K562 (cell line): ENCODE measurements at regions not wholly inside any gene's neighbourhood (a gene's known extent, or its start where the extent isn't known, plus 50 kb on each side); places are given as distances from the start of the nearest gene placed in this dataset.

ENCODE experiments used
- ATAC-seq: fragments of 200-7000 bp; cut with Tn5 transposase; 3 replicates; pipeline ENCODE4 v1.9.1; 2020; ENCODE audit warnings: moderate library complexity
- BruUV-seq: library from RNA; stranded (reverse); fragments of 400-500 nt; replicated peaks from 2 replicates; lab custom pipeline; 2021; lab: Mats Ljungman, UMichigan
- CTCF ChIA-PET: fragments of 300-600 bp; formaldehyde crosslinking; extraction: SDS; loops from one replicate; lab custom pipeline; 2021; ENCODE audit warnings: low intra/inter-chr PET ratio; lab: Yijun Ruan, JAX
- POLR2A ChIA-PET: fragments of 300-600, 350-650 bp; sonication (Branson Sonifier 250); formaldehyde crosslinking; extraction: SDS; loops from one replicate; lab custom pipeline; 2021; ENCODE audit warnings: antibody characterized with exemption, inconsistent platforms; lab: Yijun Ruan, JAX
- DNase-seq, 4 experiments: peaks; one replicate each; pipeline versions ENCODE4 v3.0.0 to v3.0.0-alpha.2; 2011 to 2018; ENCODE audit warnings: low spot score in 3 of 4, mixed read lengths in 3 of 4; ENCODE audit errors: extremely low read depth in 1 of 4
- FAIRE-seq: peaks from 2 replicates; lab custom pipeline; 2011; peaks lifted over from hg19 to GRCh38; lab: Jason Lieb, UNC
- H2AFZ ChIP-seq: 2 replicates; pipeline ENCODE4 v1.6.0; 2011; ENCODE audit warnings: low read depth, low read length, control low read depth, inconsistent platforms
- H3K27ac ChIP-seq: fragments of 200-600 bp; 3 replicates; pipeline ENCODE4 v1.8.0; 2011; ENCODE audit warnings: low read depth, mild to moderate bottlenecking, control low read depth, inconsistent platforms, low read length, moderate library complexity, mixed read lengths; ENCODE audit errors: extremely low read depth
- H3K27me3 ChIP-seq, 2 experiments: fragments of 300-600 bp in 1 of 2; 2 replicates in 1 of 2; 3 replicates in 1 of 2; pipeline versions ENCODE4 v1.6.0 to v1.8.0; 2011; ENCODE audit warnings: inconsistent platforms in 2 of 2, low read length in 2 of 2, mild to moderate bottlenecking in 1 of 2, mixed read lengths in 1 of 2, moderate library complexity in 1 of 2; ENCODE audit not compliant: control insufficient read depth in 2 of 2, insufficient read depth in 2 of 2
- H3K36me3 ChIP-seq: fragments of 300-600 bp; 3 replicates; pipeline ENCODE4 v1.8.0; 2011; ENCODE audit warnings: mild to moderate bottlenecking, low read length, inconsistent platforms; ENCODE audit not compliant: control insufficient read depth, insufficient read depth
- H3K4me1 ChIP-seq, 2 experiments: fragments of 200-600 bp in 1 of 2; replicated peaks in 1 of 2; 2 replicates in 1 of 2; 3 replicates in 1 of 2; pipeline versions ENCODE4 v1.5.1 to v1.8.0; 2011; ENCODE audit warnings: inconsistent platforms in 2 of 2, low read length in 2 of 2, mild to moderate bottlenecking in 1 of 2, mixed read lengths in 1 of 2, moderate library complexity in 1 of 2; ENCODE audit not compliant: control insufficient read depth in 2 of 2, insufficient read depth in 2 of 2
- H3K4me2 ChIP-seq: 2 replicates; pipeline ENCODE4 v1.6.1; 2011; ENCODE audit warnings: low read length, control low read depth, inconsistent platforms, mixed read lengths; ENCODE audit not compliant: insufficient read depth
- H3K4me3 ChIP-seq: fragments of 200-600 bp; sonication (generic), shearing (Covaris generic); 2 replicates; pipeline ENCODE4 v1.5.1; 2016; ENCODE audit warnings: control low read depth, inconsistent platforms
- H3K79me2 ChIP-seq: fragments of 200-600 bp; 3 replicates; pipeline ENCODE4 v1.8.0; 2011; ENCODE audit warnings: low read length, inconsistent platforms; ENCODE audit not compliant: control insufficient read depth, insufficient read depth
- H3K9ac ChIP-seq, 2 experiments: 2 replicates each; pipeline versions ENCODE4 v1.6.0 to v1.6.1; 2011; ENCODE audit warnings: low read depth in 2 of 2, low read length in 2 of 2, control low read depth in 1 of 2, inconsistent platforms in 1 of 2, mild to moderate bottlenecking in 1 of 2, mixed read lengths in 1 of 2; ENCODE audit not compliant: insufficient read depth in 1 of 2
- H3K9me1 ChIP-seq: one replicate; pipeline ENCODE4 v1.6.0; 2011; ENCODE audit warnings: inconsistent platforms, mild to moderate bottlenecking, low read length, moderate library complexity; ENCODE audit not compliant: control insufficient read depth, insufficient read depth
- H3K9me3 ChIP-seq: replicated peaks from 2 replicates; pipeline ENCODE4 v1.5.1; 2011; ENCODE audit warnings: low read depth, low read length, inconsistent platforms; ENCODE audit not compliant: control insufficient read depth, insufficient read depth
- H4K20me1 ChIP-seq: replicated peaks from 2 replicates; pipeline ENCODE4 v1.6.1; 2011; ENCODE audit warnings: low read length, inconsistent platforms, mixed read lengths; ENCODE audit not compliant: control insufficient read depth, insufficient read depth
- ADNP ChIP-seq: fragments of 200-800 bp; sonication (Bioruptor generic); IDR thresholded peaks from 2 replicates; pipeline ENCODE4 v1.6.1; 2016; ENCODE audit warnings: missing genetic modification characterization, missing compliant biosample characterization
- DIDO1 ChIP-seq: fragments of 450-650 bp; IDR thresholded peaks from 2 replicates; pipeline ENCODE4 v1.6.1; 2016; ENCODE audit warnings: low read depth, missing biosample characterization, missing genetic modification characterization
- HDAC1 ChIP-seq, 2 experiments: fragments of 450-650 bp; IDR thresholded peaks; 2 replicates each; pipeline ENCODE4 v1.6.1; 2016 to 2017; ENCODE audit warnings: inconsistent platforms in 1 of 2, mild to moderate bottlenecking in 1 of 2, moderate library complexity in 1 of 2
- NFIC ChIP-seq: fragments of 450-650 bp; IDR thresholded peaks from 2 replicates; pipeline ENCODE4 v1.6.1; 2017; ENCODE audit warnings: mild to moderate bottlenecking, inconsistent platforms
- POLR2A ChIP-seq: fragments of 450-650 bp; conservative IDR thresholded peaks from 2 replicates; pipeline ENCODE4 v1.6.1; 2016
- POLR2AphosphoS2 ChIP-seq: IDR thresholded peaks from 2 replicates; pipeline ENCODE4 v1.6.1; 2012; ENCODE audit warnings: low read length, improper control_type of control experiment
- RBM34 ChIP-seq: fragments of 200-400 bp; formaldehyde crosslinking; IDR thresholded peaks from 2 replicates; pipeline ENCODE4 v1.6.1; 2018; ENCODE audit warnings: low read length, borderline replicate concordance; ENCODE audit not compliant: insufficient read depth
- SIRT6 ChIP-seq: IDR thresholded peaks from one replicate; pipeline ENCODE4 v1.6.1; 2012; ENCODE audit warnings: low read depth, mild to moderate bottlenecking, control low read depth, inconsistent platforms, low read length, moderate library complexity
- WGBS: fragments of 100-300 bp; shearing (Covaris generic); methylation state at CpG from one replicate; pipeline ENCODE4 v1.1.6; 2016; ENCODE audit warnings: low coverage, mixed read lengths; ENCODE audit not compliant: insufficient coverage; ENCODE audit errors: missing lambda C conversion rate; 5-methylcytosine and 5-hydroxymethylcytosine counted together
- in situ Hi-C: fragments of 300-500 bp; cut with MboI; formaldehyde crosslinking; loops from 4 replicates; pipeline ENCODE4 v1.15.0; 2018; ENCODE audit warnings: inconsistent platforms, mixed read lengths
- intact Hi-C: fragments of 100-400 bp; cut with micrococcal nuclease; formaldehyde crosslinking; loops from 2 replicates; pipeline ENCODE4 v1.14.2; 2022
- TF ChIP-seq, protein P1 (sequence below): fragments of 450-650 bp; formaldehyde crosslinking; IDR thresholded peaks from 2 replicates; pipeline ENCODE4 v1.4.0; 2022; ENCODE audit warnings: missing genetic modification characterization
- TF ChIP-seq, protein P2 (sequence below): sonication (generic); formaldehyde crosslinking; IDR thresholded peaks from 2 replicates; pipeline ENCODE4 v1.8.0; 2022; ENCODE audit warnings: mild to moderate bottlenecking, missing genetic modification reagents

DNA sequence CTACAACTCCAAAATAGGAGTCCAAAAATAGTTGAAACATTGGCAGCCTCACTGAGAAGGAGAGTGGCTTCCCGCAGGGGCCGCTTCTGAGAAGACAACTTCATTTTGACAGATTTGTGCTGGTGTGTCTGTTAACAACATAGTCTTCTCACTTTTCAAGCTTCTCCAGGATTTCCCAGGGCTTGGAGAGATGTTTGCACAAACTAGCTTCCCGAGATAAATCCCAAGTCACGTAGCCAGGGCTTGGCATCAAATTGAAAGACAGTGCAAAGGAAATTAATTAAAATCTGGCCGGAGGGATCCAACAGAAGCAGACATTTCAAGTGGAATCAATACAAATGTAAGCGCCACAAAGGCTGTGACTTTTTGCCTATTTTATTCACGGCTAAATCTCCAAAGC lies 630.2 kb downstream of the DHX35 start:
- WGBS, result 1% methylated on average over 7 of the region's 7 CpGs
- Histone ChIP-seq H3K4me3 (no peak overlapping the region), H3K9me1 (no peaks in the 10 kb centered on the region), H3K79me2 (no peaks in the 10 kb centered on the region), H2AFZ (no peak overlapping the region), H3K36me3 (no peaks in the 10 kb centered on the region), H3K4me1 (no peaks in the 10 kb centered on the region), H3K9me3 (peaks cover 1% of the 10 kb centered on the region; the same call in 1 of the 2 replicates), H3K27ac (no peak overlapping the region), H3K4me2 (no peak overlapping the region), H3K27me3 (no peaks in the 10 kb centered on the region), H3K9ac (no peak overlapping the region), H4K20me1 (no peaks in the 10 kb centered on the region)
- ChIA-PET POLR2A (no interaction called here), CTCF (no interaction called here)
- FAIRE-seq (no peak), DNase-seq (no peak), ATAC-seq (no peak)
- no TSS peak for BruUV-seq
- intact Hi-C loops, result no loop called here
- in situ Hi-C loops, result no loop called here
- TF ChIP-seq POLR2A (no peak), DIDO1 (tag) (no peak), POLR2AphosphoS2 (no peak), ADNP (no peak), NFIC (no peak), HDAC1 (IDR thresholded peaks at IDR 0.05) (no peak), SIRT6 (no peak), RBM34 (no peak)
- TF ChIP-seq, protein P1, sequence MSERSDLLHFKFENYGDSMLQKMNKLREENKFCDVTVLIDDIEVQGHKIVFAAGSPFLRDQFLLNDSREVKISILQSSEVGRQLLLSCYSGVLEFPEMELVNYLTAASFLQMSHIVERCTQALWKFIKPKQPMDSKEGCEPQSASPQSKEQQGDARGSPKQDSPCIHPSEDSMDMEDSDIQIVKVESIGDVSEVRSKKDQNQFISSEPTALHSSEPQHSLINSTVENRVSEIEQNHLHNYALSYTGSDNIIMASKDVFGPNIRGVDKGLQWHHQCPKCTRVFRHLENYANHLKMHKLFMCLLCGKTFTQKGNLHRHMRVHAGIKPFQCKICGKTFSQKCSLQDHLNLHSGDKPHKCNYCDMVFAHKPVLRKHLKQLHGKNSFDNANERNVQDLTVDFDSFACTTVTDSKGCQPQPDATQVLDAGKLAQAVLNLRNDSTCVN, result no peak
- TF ChIP-seq, protein P2, sequence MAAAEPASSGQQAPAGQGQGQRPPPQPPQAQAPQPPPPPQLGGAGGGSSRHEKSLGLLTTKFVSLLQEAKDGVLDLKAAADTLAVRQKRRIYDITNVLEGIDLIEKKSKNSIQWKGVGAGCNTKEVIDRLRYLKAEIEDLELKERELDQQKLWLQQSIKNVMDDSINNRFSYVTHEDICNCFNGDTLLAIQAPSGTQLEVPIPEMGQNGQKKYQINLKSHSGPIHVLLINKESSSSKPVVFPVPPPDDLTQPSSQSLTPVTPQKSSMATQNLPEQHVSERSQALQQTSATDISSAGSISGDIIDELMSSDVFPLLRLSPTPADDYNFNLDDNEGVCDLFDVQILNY, result no peak
